ENCODE measurements at regions not wholly inside any gene's neighbourhood (a gene's known extent, or its start where the extent isn't known, plus 50 kb on each side); places are given as distances from the start of the nearest gene placed in this dataset.
A peak's percentile ranks its signal among the peaks of the same experiment; 100 is the strongest.

GRCh38 chr3:69493157-69493556 lies 107.3 kb upstream of the FRMD4B start:
- no peak overlapping the region for H3K4me2 ChIP-seq
- H4K20me1 ChIP-seq (ENCODE audit: low read depth) = peaks cover 17% of the 10 kb centered on the region
- H3F3A ChIP-seq (ENCODE audit: low read depth) = peaks cover 4% of the 10 kb centered on the region
- H3K79me2 ChIP-seq (ENCODE audit: low read depth) = no peaks in the 10 kb centered on the region
- H3K4me3 ChIP-seq = no peak overlapping the region
- no peak overlapping the region for H2AFZ ChIP-seq (replicated peaks)
- Mint-ChIP-seq H3K27ac (no peak overlapping the region), H3K27me3 (ENCODE audit: insufficient read depth, low read depth) (peaks cover 2% of the 10 kb centered on the region), H3K36me3 (no peaks in the 10 kb centered on the region), H3K9me3 (no peaks in the 10 kb centered on the region), H3K4me1 (peaks cover 18% of the 10 kb centered on the region), H3K4me3 (no peak overlapping the region)
- no peak for DNase-seq (ENCODE audit: low spot score)
- no peak overlapping the region for H3K9ac ChIP-seq
- H3K9me3 ChIP-seq (ENCODE audit: low read depth) = no peaks in the 10 kb centered on the region
- no peak for TF ChIP-seq EZH2 (IDR thresholded peaks at IDR 0.05)
- TF ChIP-seq EZH2phosphoT487 (IDR thresholded peaks at IDR 0.05) = no peak
- H3K27me3 ChIP-seq = no peaks in the 10 kb centered on the region
- H3K36me3 ChIP-seq = no peaks in the 10 kb centered on the region
- H3K27ac ChIP-seq = no peak overlapping the region
- peaks cover 16% of the 10 kb centered on the region for H3K4me1 ChIP-seq

- no peak overlapping the region for H3K9ac ChIP-seq
- H3K36me3 ChIP-seq = no peaks in the 10 kb centered on the region
- peaks cover 2% of the 10 kb centered on the region for H3K27me3 Mint-ChIP-seq (ENCODE audit: insufficient read depth, low read depth)
- peaks cover 4% of the 10 kb centered on the region for H3F3A ChIP-seq (ENCODE audit: low read depth)
- TF ChIP-seq EZH2phosphoT487 (IDR thresholded peaks at IDR 0.05) = no peak
- TF ChIP-seq EZH2 (IDR thresholded peaks at IDR 0.05) = no peak
- no peaks in the 10 kb centered on the region for H3K79me2 ChIP-seq (ENCODE audit: low read depth)
- no peak overlapping the region for H3K4me3 Mint-ChIP-seq
- no peak overlapping the region for H3K4me2 ChIP-seq
- no peak overlapping the region for H2AFZ ChIP-seq (replicated peaks)
- peaks cover 18% of the 10 kb centered on the region for H3K4me1 Mint-ChIP-seq
- H3K27ac Mint-ChIP-seq = no peak overlapping the region
- H3K27me3 ChIP-seq = no peaks in the 10 kb centered on the region
- peaks cover 16% of the 10 kb centered on the region for H3K4me1 ChIP-seq
- no peaks in the 10 kb centered on the region for H3K9me3 Mint-ChIP-seq
- H3K36me3 Mint-ChIP-seq = no peaks in the 10 kb centered on the region
- no peak overlapping the region for H3K4me3 ChIP-seq
- peaks cover 17% of the 10 kb centered on the region for H4K20me1 ChIP-seq (ENCODE audit: low read depth)
- no peak for DNase-seq (ENCODE audit: low spot score)
- H3K27ac ChIP-seq = no peak overlapping the region
- H3K9me3 ChIP-seq (ENCODE audit: low read depth) = no peaks in the 10 kb centered on the region
These were observed 106.1 kb upstream of the FRMD4B start for GRCh38 chr3:69491975-69492374.

GRCh38 chr3:69490971-69491370 lies 105.1 kb upstream of the FRMD4B start:
- Histone ChIP-seq H3K27me3 (no peaks in the 10 kb centered on the region), H3K27ac (no peak overlapping the region), H2AFZ (replicated peaks) (no peak overlapping the region), H3K9me3 (ENCODE audit: low read depth) (no peaks in the 10 kb centered on the region), H3K4me1 (peaks cover 16% of the 10 kb centered on the region), H3F3A (ENCODE audit: low read depth) (peaks cover 4% of the 10 kb centered on the region), H3K36me3 (no peaks in the 10 kb centered on the region), H3K9ac (no peak overlapping the region), H4K20me1 (ENCODE audit: low read depth) (peaks cover 17% of the 10 kb centered on the region), H3K4me3 (no peak overlapping the region), H3K4me2 (peak overlapping the region; percentile 55), H3K79me2 (ENCODE audit: low read depth) (no peaks in the 10 kb centered on the region)
- Mint-ChIP-seq H3K4me1 (peaks cover 18% of the 10 kb centered on the region), H3K27ac (no peak overlapping the region), H3K4me3 (no peak overlapping the region), H3K27me3 (ENCODE audit: insufficient read depth, low read depth) (peaks cover 2% of the 10 kb centered on the region), H3K36me3 (no peaks in the 10 kb centered on the region), H3K9me3 (no peaks in the 10 kb centered on the region)
- TF ChIP-seq EZH2phosphoT487 (IDR thresholded peaks at IDR 0.05) (no peak), EZH2 (IDR thresholded peaks at IDR 0.05) (no peak), CTCF (IDR thresholded peaks at IDR 0.05) (no peak)
- DNase-seq (ENCODE audit: low spot score) = peak; percentile 43

- no peak for TF ChIP-seq CTCF (IDR thresholded peaks at IDR 0.05)
- TF ChIP-seq EZH2 (IDR thresholded peaks at IDR 0.05) = no peak
- TF ChIP-seq EZH2phosphoT487 (IDR thresholded peaks at IDR 0.05) = no peak
- no peak for DNase-seq (ENCODE audit: low spot score)
- Histone ChIP-seq H3K4me3 (no peak overlapping the region), H3K27me3 (no peaks in the 10 kb centered on the region), H3K9me3 (ENCODE audit: low read depth) (no peaks in the 10 kb centered on the region), H3K4me1 (peaks cover 16% of the 10 kb centered on the region), H3K9ac (no peak overlapping the region), H3F3A (ENCODE audit: low read depth) (peaks cover 4% of the 10 kb centered on the region), H3K27ac (no peak overlapping the region), H4K20me1 (ENCODE audit: low read depth) (peaks cover 17% of the 10 kb centered on the region), H3K4me2 (peak overlapping the region; percentile 55), H3K36me3 (no peaks in the 10 kb centered on the region), H2AFZ (replicated peaks) (no peak overlapping the region), H3K79me2 (ENCODE audit: low read depth) (no peaks in the 10 kb centered on the region)
- Mint-ChIP-seq H3K27me3 (ENCODE audit: insufficient read depth, low read depth) (peaks cover 2% of the 10 kb centered on the region), H3K27ac (no peak overlapping the region), H3K9me3 (no peaks in the 10 kb centered on the region), H3K4me3 (no peak overlapping the region), H3K4me1 (peaks cover 18% of the 10 kb centered on the region), H3K36me3 (no peaks in the 10 kb centered on the region)
These were observed 104.3 kb upstream of the FRMD4B start for GRCh38 chr3:69490235-69490634.

All from neural progenitor cell (in vitro differentiated cells).